ENCODE measurements at regions not wholly inside any gene's neighbourhood (a gene's known extent, or its start where the extent isn't known, plus 50 kb on each side); places are given as distances from the start of the nearest gene placed in this dataset.

GRCh38 chr2:36147670-36148390 is 207.7 kb upstream of the CRIM1 start:
- TF ChIP-seq CTCF (IDR thresholded peaks at IDR 0.05; ENCODE audit: low read depth, low read length, poor library complexity, severe bottlenecking), result no peak
- TF ChIP-seq EZH2phosphoT487 (IDR thresholded peaks at IDR 0.05; ENCODE audit: borderline replicate concordance, low read length), result no peak
